GM13977 (cell line): ENCODE measurements at regions not wholly inside any gene's neighbourhood (a gene's known extent, or its start where the extent isn't known, plus 50 kb on each side); places are given as distances from the start of the nearest gene placed in this dataset.

Source experiments
- DNase-seq: peaks from one replicate; pipeline ENCODE4 v3.0.0; 2012; ENCODE audit warnings: low spot score
- CTCF ChIP-seq: IDR thresholded peaks from 2 replicates; pipeline ENCODE4 v1.5.1; 2012; ENCODE audit warnings: mild to moderate bottlenecking, control low read depth; ENCODE audit not compliant: insufficient read depth; ENCODE audit errors: extremely low read depth, missing control alignments
- in situ Hi-C: fragments of 300-500 bp; cut with MboI; formaldehyde crosslinking; loops from one replicate; pipeline ENCODE4 v1.12.0; 2022; ENCODE audit warnings: low sequenced_read_pairs, low pct_unique_long_range_greater_than_20kb, mixed read lengths, inconsistent platforms; ENCODE audit not compliant: unreplicated experiment

DNA sequence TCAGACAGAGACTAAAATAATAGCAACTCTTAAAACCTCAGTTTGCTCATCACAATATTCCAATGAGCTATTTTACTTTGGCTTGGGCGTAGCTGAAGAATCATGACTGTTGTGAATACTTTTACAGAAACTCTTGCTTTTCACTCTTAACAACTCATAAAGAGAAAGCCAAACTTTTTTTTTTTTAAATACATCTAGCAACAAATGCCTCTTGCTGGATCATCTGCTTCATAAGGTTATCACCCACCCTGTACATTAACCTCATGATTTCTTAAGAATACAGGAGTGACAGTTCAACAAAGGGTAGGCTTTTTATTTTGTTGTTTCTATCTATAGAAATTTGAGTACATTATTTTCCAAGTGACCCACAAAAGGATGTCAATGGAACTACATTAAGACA, 307.4 kb upstream of the DDHD1 start:
- DNase-seq, result no peak
- in situ Hi-C loops, result no loop called here
- TF ChIP-seq CTCF, result no peak

- DNase-seq, result no peak
- in situ Hi-C loops, result no loop called here
- TF ChIP-seq CTCF, result no peak
Measured at GRCh38 chr14:53458368-53458814, 305.3 kb upstream of the DDHD1 start.

DNA sequence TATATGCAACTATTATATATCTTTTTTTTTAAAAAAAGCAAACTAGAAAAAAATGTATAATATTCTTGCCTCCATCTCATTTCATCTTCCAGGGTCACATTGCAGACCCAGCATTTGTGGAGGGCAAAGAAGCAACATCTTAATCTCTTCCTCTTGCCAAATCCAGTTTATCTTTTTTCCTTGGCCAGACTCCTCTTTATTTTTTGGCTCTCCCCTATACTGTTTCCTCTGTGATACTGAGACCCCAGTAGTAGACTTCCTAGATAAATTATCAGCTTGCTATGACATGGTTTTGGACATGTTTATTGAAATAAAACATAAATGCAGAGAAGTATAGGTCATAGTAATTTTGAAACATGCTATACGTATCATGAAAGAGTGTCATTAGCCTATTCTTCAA, 303.8 kb upstream of the DDHD1 start:
- no peak for TF ChIP-seq CTCF
- DNase-seq, result no peak
- in situ Hi-C loops, result no loop called here

- in situ Hi-C loops, result no loop called here
- no peak for TF ChIP-seq CTCF
- DNase-seq, result no peak
Measured at GRCh38 chr14:53452005-53452673, 299.0 kb upstream of the DDHD1 start.

DNA sequence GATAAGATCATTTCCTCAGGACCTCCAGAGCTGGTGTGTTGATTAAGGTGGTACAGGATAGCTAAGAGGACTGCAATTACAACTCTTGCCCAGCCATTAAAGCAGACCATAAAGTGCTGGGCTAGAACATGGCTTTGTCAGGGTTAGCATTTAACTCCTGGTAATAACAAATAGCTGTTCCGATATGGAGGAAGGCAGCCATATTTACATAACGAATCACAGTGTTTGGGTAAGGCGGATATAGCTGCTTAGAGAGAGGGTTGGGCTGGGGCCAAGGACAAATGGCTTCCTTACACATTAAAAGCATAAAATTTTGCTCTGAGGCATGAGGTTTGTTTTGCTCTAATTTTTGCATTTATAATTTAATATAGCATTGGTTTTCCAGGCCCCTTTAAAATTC, 297.7 kb upstream of the DDHD1 start:
- DNase-seq, result no peak
- TF ChIP-seq CTCF, result no peak
- in situ Hi-C loops, result no loop called here

- DNase-seq, result no peak
- no peak for TF ChIP-seq CTCF
- in situ Hi-C loops, result no loop called here
Measured at GRCh38 chr14:53448682-53449081, 295.6 kb upstream of the DDHD1 start.

DNA sequence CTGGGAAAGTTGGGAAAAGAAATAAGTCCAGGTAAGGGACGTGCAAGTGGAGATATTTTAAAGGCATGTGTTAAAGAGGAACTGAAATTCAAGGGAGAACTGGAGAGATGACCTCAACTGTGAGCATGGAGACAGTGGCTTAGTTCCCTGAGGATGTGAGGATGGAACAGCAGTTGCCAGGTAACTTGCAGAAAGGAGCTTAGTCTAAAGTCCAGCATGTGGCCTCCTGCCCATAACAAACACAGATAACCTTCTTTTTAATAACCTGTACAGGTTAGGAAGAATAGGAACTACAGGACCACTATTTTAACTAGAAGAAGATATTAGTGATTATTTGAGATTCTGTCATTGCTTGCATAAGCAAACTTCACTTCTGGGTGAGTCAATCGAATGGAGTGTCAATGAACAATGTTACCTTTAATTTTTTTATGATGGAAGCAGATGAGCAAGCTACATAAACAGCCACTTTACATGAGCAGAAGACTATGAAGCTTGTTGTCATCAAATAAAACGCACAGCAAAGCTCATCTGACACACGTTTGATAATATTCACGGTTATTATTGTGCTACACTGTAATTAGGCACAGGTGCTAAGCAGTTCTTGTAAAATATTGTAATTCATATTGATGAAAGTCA, 291.7 kb upstream of the DDHD1 start:
- in situ Hi-C loops, result no loop called here
- DNase-seq, result no peak
- TF ChIP-seq CTCF, result no peak
